H9 (cell line): ENCODE measurements at regions not wholly inside any gene's neighbourhood (a gene's known extent, or its start where the extent isn't known, plus 50 kb on each side); places are given as distances from the start of the nearest gene placed in this dataset.

ENCODE experiments used
- DNase-seq: peaks from one replicate; pipeline ENCODE4 v3.0.0-alpha.2; 2017
- H2AFZ ChIP-seq: one replicate; pipeline ENCODE4 v1.6.1; 2013; ENCODE audit warnings: mild to moderate bottlenecking, low read length, control low read depth, moderate library complexity
- H2AK5ac ChIP-seq: 2 replicates; pipeline ENCODE4 v1.6.1; 2013; ENCODE audit warnings: low read length, control low read depth, mixed read lengths; ENCODE audit not compliant: insufficient read length
- H2BK120ac ChIP-seq: one replicate; pipeline ENCODE4 v1.6.1; 2013; ENCODE audit warnings: low read depth, mild to moderate bottlenecking, low read length, control low read depth, inconsistent platforms; ENCODE audit not compliant: poor library complexity, severe bottlenecking
- H2BK12ac ChIP-seq: 2 replicates; pipeline ENCODE4 v1.6.1; 2013; ENCODE audit warnings: low read length, control low read depth, mixed read lengths, low read depth; ENCODE audit not compliant: insufficient read length
- H2BK15ac ChIP-seq: 2 replicates; pipeline ENCODE4 v1.6.1; 2013; ENCODE audit warnings: low read depth, low read length, control low read depth
- H2BK20ac ChIP-seq: one replicate; pipeline ENCODE4 v1.6.1; 2013; ENCODE audit warnings: low read depth, mild to moderate bottlenecking, low read length, control low read depth, inconsistent platforms; ENCODE audit not compliant: poor library complexity, severe bottlenecking
- H2BK5ac ChIP-seq: 2 replicates; pipeline ENCODE4 v1.6.1; 2013; ENCODE audit warnings: low read length, control low read depth, mixed read lengths; ENCODE audit not compliant: insufficient read length
- H3K14ac ChIP-seq: 2 replicates; pipeline ENCODE4 v1.6.1; 2013; ENCODE audit warnings: low read length, control low read depth; ENCODE audit not compliant: insufficient read depth
- H3K18ac ChIP-seq: 2 replicates; pipeline ENCODE4 v1.6.1; 2013; ENCODE audit warnings: low read depth, mild to moderate bottlenecking, mixed read lengths, low read length, control low read depth; ENCODE audit not compliant: insufficient read length
- H3K23ac ChIP-seq: 2 replicates; pipeline ENCODE4 v1.6.1; 2013; ENCODE audit warnings: low read length, control low read depth, mixed read lengths, low read depth; ENCODE audit not compliant: insufficient read length
- H3K23me2 ChIP-seq: 2 replicates; pipeline ENCODE4 v1.6.1; 2013; ENCODE audit warnings: low read depth, mild to moderate bottlenecking, mixed read lengths, low read length, control low read depth; ENCODE audit not compliant: insufficient read length, poor library complexity, severe bottlenecking
- H3K27ac ChIP-seq: 2 replicates; pipeline ENCODE4 v1.5.1; 2013; ENCODE audit warnings: low read length, control low read depth, mixed read lengths, low read depth; ENCODE audit not compliant: insufficient read length
- H3K27me3 ChIP-seq: 2 replicates; pipeline ENCODE4 v1.6.1; 2013; ENCODE audit warnings: low read length, control low read depth, inconsistent platforms; ENCODE audit not compliant: insufficient read depth
- H3K4ac ChIP-seq: 2 replicates; pipeline ENCODE4 v1.6.1; 2013; ENCODE audit warnings: low read depth, mild to moderate bottlenecking, control low read depth, inconsistent platforms, low read length, moderate library complexity
- H3K4me1 ChIP-seq: 2 replicates; pipeline ENCODE4 v1.6.1; 2013; ENCODE audit warnings: low read length, control low read depth, inconsistent platforms; ENCODE audit not compliant: insufficient read depth
- H3K4me2 ChIP-seq: 2 replicates; pipeline ENCODE4 v1.6.1; 2013; ENCODE audit warnings: low read length, control low read depth, mixed read lengths; ENCODE audit not compliant: insufficient read length, insufficient read depth
- H3K56ac ChIP-seq: 2 replicates; pipeline ENCODE4 v1.6.1; 2013; ENCODE audit warnings: low read depth, mild to moderate bottlenecking, mixed read lengths, low read length, control low read depth; ENCODE audit not compliant: insufficient read length
- H3K79me1 ChIP-seq: 2 replicates; pipeline ENCODE4 v1.6.1; 2013; ENCODE audit warnings: low read depth, mild to moderate bottlenecking, moderate library complexity, low read length, control low read depth, inconsistent platforms; ENCODE audit not compliant: insufficient read depth, poor library complexity, severe bottlenecking
- H3K79me2 ChIP-seq: 2 replicates; pipeline ENCODE4 v1.6.1; 2013; ENCODE audit warnings: low read length, control low read depth, inconsistent platforms; ENCODE audit not compliant: insufficient read depth
- H3K9ac ChIP-seq: 2 replicates; pipeline ENCODE4 v1.6.1; 2013; ENCODE audit warnings: low read length, control low read depth, mixed read lengths; ENCODE audit not compliant: insufficient read length; ENCODE audit errors: extremely low read depth
- H3K9me3 ChIP-seq: one replicate; pipeline ENCODE4 v1.6.1; 2013; ENCODE audit warnings: low read depth, low read length, inconsistent platforms; ENCODE audit not compliant: control insufficient read depth
- H3T11ph ChIP-seq: one replicate; pipeline ENCODE4 v1.6.1; 2013; ENCODE audit warnings: mild to moderate bottlenecking, low read length, control low read depth, inconsistent platforms
- H4K20me1 ChIP-seq: one replicate; pipeline ENCODE4 v1.6.1; 2013; ENCODE audit not compliant: control insufficient read depth, insufficient read length, insufficient read depth
- H4K5ac ChIP-seq: 2 replicates; pipeline ENCODE4 v1.6.1; 2013; ENCODE audit warnings: low read depth, mild to moderate bottlenecking, mixed read lengths, low read length, control low read depth; ENCODE audit not compliant: insufficient read length
- H4K8ac ChIP-seq: replicated peaks from 2 replicates; pipeline ENCODE4 v1.6.1; 2013; ENCODE audit warnings: low read length, control low read depth, mixed read lengths, low read depth; ENCODE audit not compliant: insufficient read length
- H4K91ac ChIP-seq: 2 replicates; pipeline ENCODE4 v1.6.1; 2013; ENCODE audit warnings: low read depth, mild to moderate bottlenecking, moderate library complexity, mixed read lengths, low read length, control low read depth; ENCODE audit not compliant: insufficient read length
- H3K27ac Mint-ChIP-seq, 3 experiments: 2 replicates in 2 of 3; 3 replicates in 1 of 3; pipeline ENCODE4 v1.8.0; 2020 to 2021; ENCODE audit warnings: mixed read lengths in 3 of 3, mild to moderate bottlenecking in 1 of 3, moderate library complexity in 1 of 3
- H3K27me3 Mint-ChIP-seq: 2 replicates; pipeline ENCODE4 v1.8.0; 2021; ENCODE audit warnings: low read depth, mild to moderate bottlenecking, moderate library complexity, mixed read lengths
- H3K36me3 Mint-ChIP-seq, 3 experiments: 2 replicates in 2 of 3; 3 replicates in 1 of 3; pipeline ENCODE4 v1.8.0; 2020 to 2021; ENCODE audit warnings: low read depth in 3 of 3, mixed read lengths in 3 of 3; ENCODE audit not compliant: insufficient read depth in 1 of 3
- H3K4me1 Mint-ChIP-seq, 2 experiments: 2 replicates each; pipeline ENCODE4 v1.8.0; 2020; ENCODE audit warnings: mixed read lengths in 2 of 2
- H3K4me3 Mint-ChIP-seq, 2 experiments: 2 replicates in 1 of 2; 3 replicates in 1 of 2; pipeline ENCODE4 v1.8.0; 2020 to 2021; ENCODE audit warnings: mild to moderate bottlenecking in 2 of 2, mixed read lengths in 2 of 2, moderate library complexity in 1 of 2
- H3K9me3 Mint-ChIP-seq, 2 experiments: 2 replicates in 1 of 2; 3 replicates in 1 of 2; pipeline ENCODE4 v1.8.0; 2020; ENCODE audit warnings: mild to moderate bottlenecking in 2 of 2, mixed read lengths in 2 of 2, moderate library complexity in 1 of 2
- WGBS: extraction: QIAGEN DNeasy Blood & Tissue Kit; methylation state at CpG from one replicate; pipeline ENCODE4 v1.1.7; 2013; ENCODE audit warnings: missing lambda C conversion rate, low lambda C conversion rate, mixed read lengths; ENCODE audit not compliant: insufficient read length; ENCODE audit errors: extremely low coverage; 5-methylcytosine and 5-hydroxymethylcytosine counted together
- TF ChIP-seq, protein P1 (sequence below): fragments of 200-600 bp; sonication (generic); conservative IDR thresholded peaks from 3 replicates; pipeline ENCODE4 v1.8.0; 2021; ENCODE audit warnings: antibody characterized with exemption, mild to moderate bottlenecking

DNA sequence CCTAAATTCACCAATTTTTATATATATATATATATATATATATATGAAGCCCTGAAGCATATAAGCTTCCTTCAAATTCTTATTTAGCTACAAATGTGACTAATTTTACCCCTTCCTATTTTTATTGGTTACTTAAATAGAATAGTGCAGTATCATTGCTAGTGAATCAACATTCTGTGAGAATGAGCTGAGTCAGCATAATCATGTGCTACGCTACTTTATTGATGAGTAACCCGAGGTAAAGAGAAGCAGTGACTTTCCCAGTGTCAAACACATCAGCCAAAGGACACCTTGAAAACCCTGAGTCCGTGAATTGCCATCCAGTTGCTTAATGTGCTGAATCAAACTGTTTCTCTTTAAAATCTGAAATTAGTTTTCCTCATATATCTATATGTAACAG, 546.2 kb downstream of the DMRTA1 start:
- H3K18ac ChIP-seq, result no peak overlapping the region
- WGBS, result no CpG with 5 or more reads among the region's 3 CpGs

More for the DNA sequence above, 546.2 kb downstream of the DMRTA1 start:
- Histone ChIP-seq H3K4me1 (no peaks in the 10 kb centered on the region), H3K23me2 (no peaks in the 10 kb centered on the region), H3K9me3 (no peaks in the 10 kb centered on the region), H2BK15ac (no peak overlapping the region), H3K27ac (no peak overlapping the region), H2BK12ac (no peak overlapping the region), H3K27me3 (no peaks in the 10 kb centered on the region), H2BK5ac (no peak overlapping the region), H2AFZ (no peak overlapping the region), H2BK120ac (no peak overlapping the region), H4K8ac (no peak overlapping the region), H4K91ac (no peak overlapping the region), H3T11ph (no peak overlapping the region), H3K9ac (no peak overlapping the region), H3K23ac (no peak overlapping the region), H3K56ac (no peak overlapping the region), H2AK5ac (no peak overlapping the region), H3K4me2 (no peak overlapping the region), H2BK20ac (no peak overlapping the region), H4K20me1 (no peaks in the 10 kb centered on the region), H3K79me2 (no peaks in the 10 kb centered on the region), H3K14ac (no peak overlapping the region), H3K79me1 (no peaks in the 10 kb centered on the region), H3K4ac (no peak overlapping the region), H4K5ac (no peak overlapping the region)
- no peak for DNase-seq
- Mint-ChIP-seq H3K4me3 (no peak overlapping the region), H3K4me1 (no peaks in the 10 kb centered on the region), H3K27ac (no peak overlapping the region), H3K27me3 (no peaks in the 10 kb centered on the region), H3K9me3 (peaks cover 14 to 18% of the 10 kb centered on the region in 2 experiments), H3K36me3 (peaks cover 5 to 19% (median 6%) of the 10 kb centered on the region in 3 experiments; a peak in 6 of 7 replicates)
- TF ChIP-seq, protein P1, sequence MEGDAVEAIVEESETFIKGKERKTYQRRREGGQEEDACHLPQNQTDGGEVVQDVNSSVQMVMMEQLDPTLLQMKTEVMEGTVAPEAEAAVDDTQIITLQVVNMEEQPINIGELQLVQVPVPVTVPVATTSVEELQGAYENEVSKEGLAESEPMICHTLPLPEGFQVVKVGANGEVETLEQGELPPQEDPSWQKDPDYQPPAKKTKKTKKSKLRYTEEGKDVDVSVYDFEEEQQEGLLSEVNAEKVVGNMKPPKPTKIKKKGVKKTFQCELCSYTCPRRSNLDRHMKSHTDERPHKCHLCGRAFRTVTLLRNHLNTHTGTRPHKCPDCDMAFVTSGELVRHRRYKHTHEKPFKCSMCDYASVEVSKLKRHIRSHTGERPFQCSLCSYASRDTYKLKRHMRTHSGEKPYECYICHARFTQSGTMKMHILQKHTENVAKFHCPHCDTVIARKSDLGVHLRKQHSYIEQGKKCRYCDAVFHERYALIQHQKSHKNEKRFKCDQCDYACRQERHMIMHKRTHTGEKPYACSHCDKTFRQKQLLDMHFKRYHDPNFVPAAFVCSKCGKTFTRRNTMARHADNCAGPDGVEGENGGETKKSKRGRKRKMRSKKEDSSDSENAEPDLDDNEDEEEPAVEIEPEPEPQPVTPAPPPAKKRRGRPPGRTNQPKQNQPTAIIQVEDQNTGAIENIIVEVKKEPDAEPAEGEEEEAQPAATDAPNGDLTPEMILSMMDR, result no peak
